ENCODE measurements at regions not wholly inside any gene's neighbourhood (a gene's known extent, or its start where the extent isn't known, plus 50 kb on each side); places are given as distances from the start of the nearest gene placed in this dataset.
"Not testable (repeated sequence)": the region's sequence is repeated elsewhere in the genome, so short reads cannot be mapped to it uniquely, and the experiment has no call there.

- DNase-seq, result no peak
- H3K27me3 ChIP-seq, result no peaks in the 10 kb centered on the region
- TF ChIP-seq EP300 (IDR thresholded peaks at IDR 0.05) (no peak), POLR2AphosphoS5 (IDR thresholded peaks at IDR 0.05) (no peak), CTCF (IDR thresholded peaks at IDR 0.05) (no peak), POLR2A (IDR thresholded peaks at IDR 0.05) (no peak)
- intact Hi-C loops (cut with DNase I), result no loop called here
- no peaks in the 10 kb centered on the region for H3K9me3 ChIP-seq
- WGBS, 2 donors, result 93% methylated on average over 5 of the region's 5 CpGs
- H3K4me1 ChIP-seq, result no peaks in the 10 kb centered on the region
- H3K27ac ChIP-seq, result no peak overlapping the region
- no peaks in the 10 kb centered on the region for H3K36me3 ChIP-seq
- H3K4me3 ChIP-seq, result no peak overlapping the region
Observed at GRCh38 chr18:23317975-23318675, 135.0 kb upstream of the RIOK3 start.

DNA sequence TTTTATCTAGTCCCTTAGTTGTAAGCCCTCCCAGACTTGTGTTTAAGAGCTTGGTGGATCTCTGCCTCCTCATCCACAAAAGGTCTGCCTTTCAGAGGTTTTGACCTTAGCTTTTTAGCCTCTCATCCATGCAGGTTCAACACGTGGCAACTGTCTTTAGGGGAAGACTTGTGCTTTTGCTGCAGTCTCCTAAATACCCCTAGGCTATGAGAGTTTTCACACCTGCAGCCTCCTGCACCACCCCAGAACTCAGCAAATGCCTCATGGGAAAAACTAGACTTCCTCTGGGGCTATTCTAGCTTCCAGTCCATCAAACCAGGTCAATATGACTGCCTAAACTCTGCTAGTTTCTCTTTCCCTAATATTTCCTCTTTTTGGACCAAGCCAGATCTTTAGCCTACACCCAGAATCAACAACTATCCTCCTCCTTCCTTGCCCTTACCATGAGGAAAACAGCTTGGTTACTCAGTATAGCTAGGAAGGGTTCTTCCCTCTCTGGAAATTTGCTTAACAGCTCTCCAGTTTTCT is 132.3 kb upstream of the RIOK3 start:
- no peak overlapping the region for H3K4me3 ChIP-seq
- 61 to 88% methylated on average over 1 of the region's 1 CpG for WGBS, 2 donors
- intact Hi-C loops (cut with DNase I), result no loop called here
- H3K27ac ChIP-seq, result no peak overlapping the region
- H3K9me3 ChIP-seq, result no peaks in the 10 kb centered on the region
- DNase-seq, result no peak
- no peaks in the 10 kb centered on the region for H3K36me3 ChIP-seq
- no peaks in the 10 kb centered on the region for H3K27me3 ChIP-seq
- TF ChIP-seq POLR2A (IDR thresholded peaks at IDR 0.05), result no peak
- no peak for TF ChIP-seq EP300 (IDR thresholded peaks at IDR 0.05)
- no peak for TF ChIP-seq POLR2AphosphoS5 (IDR thresholded peaks at IDR 0.05)
- no peak for TF ChIP-seq CTCF (IDR thresholded peaks at IDR 0.05)
- no peaks in the 10 kb centered on the region for H3K4me1 ChIP-seq

- Histone ChIP-seq H3K4me1 (no peaks in the 10 kb centered on the region), H3K9me3 (no peaks in the 10 kb centered on the region), H3K4me3 (no peak overlapping the region), H3K27ac (no peak overlapping the region), H3K27me3 (no peaks in the 10 kb centered on the region), H3K36me3 (no peaks in the 10 kb centered on the region)
- intact Hi-C loops (cut with DNase I), result no loop called here
- 90 to 92% methylated on average over 5 of the region's 5 CpGs for WGBS, 2 donors
- no peak for DNase-seq
- TF ChIP-seq POLR2A (IDR thresholded peaks at IDR 0.05), result no peak
- no peak for TF ChIP-seq EP300 (IDR thresholded peaks at IDR 0.05)
- no peak for TF ChIP-seq POLR2AphosphoS5 (IDR thresholded peaks at IDR 0.05)
- TF ChIP-seq CTCF (IDR thresholded peaks at IDR 0.05), result no peak
Observed at GRCh38 chr18:23321996-23322395, 131.1 kb upstream of the RIOK3 start.

DNA sequence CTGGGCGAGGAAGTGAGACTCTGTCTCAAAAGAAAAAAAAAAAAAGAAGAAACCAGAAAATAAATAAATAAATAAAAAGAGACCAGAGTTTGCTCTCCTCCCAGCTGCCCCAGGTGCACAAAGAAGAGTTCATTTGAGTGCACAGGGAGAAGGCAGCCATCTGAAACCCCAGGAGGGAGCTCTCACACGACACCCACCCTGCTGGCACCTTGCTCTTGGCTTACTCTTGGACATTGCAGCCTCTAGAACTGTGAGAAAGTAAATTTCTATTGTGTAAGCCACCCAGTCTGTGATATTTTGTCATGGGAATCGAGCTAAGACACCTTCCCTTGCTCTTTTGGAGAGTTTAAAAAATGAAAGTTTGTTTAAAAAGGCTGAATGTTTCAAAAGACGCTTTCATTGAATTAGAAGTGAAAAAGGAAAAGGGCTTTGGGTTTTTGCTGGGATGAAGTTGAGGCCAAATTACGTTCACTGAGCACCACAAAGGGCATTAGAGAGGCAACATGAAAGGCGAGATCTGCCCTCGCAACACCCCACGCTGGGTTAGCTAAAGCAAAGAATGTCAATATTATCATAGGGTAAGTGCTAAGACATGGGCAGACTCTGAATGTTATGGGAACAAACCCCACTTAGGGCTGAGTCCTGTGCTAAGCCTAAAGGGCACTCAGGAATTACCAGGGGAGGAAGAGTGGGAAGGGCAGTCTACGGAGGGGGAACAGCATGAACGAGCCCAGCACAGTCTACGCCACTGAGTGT is 128.9 kb upstream of the RIOK3 start:
- DNase-seq, result no peak
- TF ChIP-seq EP300 (IDR thresholded peaks at IDR 0.05), result no peak
- Histone ChIP-seq H3K4me3 (no peak overlapping the region), H3K36me3 (no peaks in the 10 kb centered on the region), H3K9me3 (no peaks in the 10 kb centered on the region), H3K27me3 (no peaks in the 10 kb centered on the region), H3K4me1 (no peaks in the 10 kb centered on the region), H3K27ac (no peak overlapping the region)
- intact Hi-C loops (cut with DNase I), result no loop called here
- WGBS, 2 donors, result 88 to 94% methylated on average over 11 of the region's 11 CpGs

DNA sequence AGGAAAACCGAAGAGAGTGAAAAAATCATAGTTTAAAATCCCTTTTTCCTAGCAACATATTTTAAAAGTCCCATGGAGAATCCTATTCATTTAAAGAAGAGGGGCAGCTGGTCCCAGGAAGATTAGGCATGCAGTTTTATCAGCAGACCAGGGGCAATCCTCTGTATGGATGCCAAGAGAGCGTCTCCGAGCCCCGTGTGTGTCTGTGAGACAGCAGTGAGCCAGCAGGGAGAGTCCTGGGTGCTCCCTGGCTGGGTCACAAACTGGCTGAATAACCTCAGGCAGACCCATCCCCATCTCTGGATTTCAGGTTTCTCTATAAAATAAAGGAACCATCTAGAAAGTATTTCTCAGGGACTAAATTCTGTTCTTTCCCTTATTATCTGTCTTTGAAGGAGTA is 128.2 kb upstream of the RIOK3 start:
- Histone ChIP-seq H3K4me1 (no peaks in the 10 kb centered on the region), H3K9me3 (no peaks in the 10 kb centered on the region), H3K27ac (no peak overlapping the region), H3K4me3 (no peak overlapping the region), H3K27me3 (no peaks in the 10 kb centered on the region), H3K36me3 (no peaks in the 10 kb centered on the region)
- 93 to 95% methylated on average over 4 of the region's 4 CpGs for WGBS, 2 donors
- no peak for DNase-seq
- TF ChIP-seq POLR2A (IDR thresholded peaks at IDR 0.05), result no peak
- TF ChIP-seq POLR2AphosphoS5 (IDR thresholded peaks at IDR 0.05), result no peak
- no peak for TF ChIP-seq CTCF (IDR thresholded peaks at IDR 0.05)
- TF ChIP-seq EP300 (IDR thresholded peaks at IDR 0.05), result no peak
- intact Hi-C loops (cut with DNase I), result no loop called here

DNA sequence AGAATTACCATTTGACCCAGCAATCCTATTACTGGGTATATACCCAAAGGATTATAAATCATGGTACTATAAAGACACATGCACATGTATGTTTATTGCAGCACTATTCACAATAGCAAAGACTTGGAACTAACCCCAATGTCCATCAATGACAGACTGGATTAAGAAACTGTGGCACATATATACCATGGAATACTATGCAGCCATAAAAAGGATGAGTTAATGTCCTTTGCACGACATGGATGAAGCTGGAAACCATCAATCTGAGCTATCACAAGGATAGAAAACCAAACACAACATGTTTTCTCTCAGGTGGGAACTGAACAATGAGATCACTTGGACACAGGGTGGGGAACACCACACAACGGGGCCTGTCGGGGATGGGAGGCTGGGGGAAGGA is 123.4 kb upstream of the RIOK3 start:
- H3K27ac ChIP-seq; H3K4me3 ChIP-seq; H3K4me1 ChIP-seq; H3K27me3 ChIP-seq; H3K36me3 ChIP-seq; H3K9me3 ChIP-seq; DNase-seq; intact Hi-C loops (cut with DNase I): not testable (repeated sequence)
- 97 to 98% methylated on average over 3 of the region's 3 CpGs for WGBS, 2 donors

Data from sigmoid colon (tissue), 6 donors.